Sigmoid colon (tissue), 4 donors: ENCODE measurements at regions not wholly inside any gene's neighbourhood (a gene's known extent, or its start where the extent isn't known, plus 50 kb on each side); places are given as distances from the start of the nearest gene placed in this dataset.

Experiments
- CTCF ChIP-seq, 4 experiments: fragments of 450-650 bp in 3 of 4; fragments of 200-600 bp in 1 of 4; IDR thresholded peaks; one replicate each; pipeline ENCODE4 v1.5.1; 2016 to 2019; ENCODE audit warnings: antibody characterized with exemption in 4 of 4, mild to moderate bottlenecking in 3 of 4, moderate library complexity in 2 of 4
- EP300 ChIP-seq, 4 donors: sonication (generic); formaldehyde crosslinking; IDR thresholded peaks; one replicate each; pipeline ENCODE4 v1.6.1; 2017; ENCODE audit warnings: antibody characterized with exemption in 4 of 4
- POLR2A ChIP-seq, 2 donors: fragments of 450-650 bp; IDR thresholded peaks; one replicate each; pipeline ENCODE4 v1.6.1; 2016; ENCODE audit warnings: antibody characterized with exemption in 2 of 2, mild to moderate bottlenecking in 2 of 2, moderate library complexity in 2 of 2
- POLR2AphosphoS5 ChIP-seq, 4 donors: sonication (generic); formaldehyde crosslinking; IDR thresholded peaks; one replicate each; pipeline ENCODE4 v1.6.1; 2017; ENCODE audit warnings: antibody characterized with exemption in 4 of 4

GRCh38 chr7:120005720-120006119, 267.3 kb upstream of the KCND2 start:
- TF ChIP-seq POLR2AphosphoS5 (IDR thresholded peaks at IDR 0.05) (no peak), CTCF (IDR thresholded peaks at IDR 0.05) (no peak), POLR2A (IDR thresholded peaks at IDR 0.05) (no peak), EP300 (IDR thresholded peaks at IDR 0.05) (no peak)
